ENCODE measurements at regions not wholly inside any gene's neighbourhood (a gene's known extent, or its start where the extent isn't known, plus 50 kb on each side); places are given as distances from the start of the nearest gene placed in this dataset.

GRCh38 chr7:46970476-46970875 lies 611.4 kb downstream of the TNS3 start:
- H3K27ac Mint-ChIP-seq = no peak overlapping the region

GRCh38 chr7:46970131-46970430 lies 611.8 kb downstream of the TNS3 start:
- Mint-ChIP-seq H3K27ac (no peak overlapping the region), H3K4me1 (ENCODE audit: unreplicated experiment) (peaks cover 4% of the 10 kb centered on the region), H3K9me3 (peaks cover 8% of the 10 kb centered on the region), H3K36me3 (no peaks in the 10 kb centered on the region), H3K27me3 (no peaks in the 10 kb centered on the region), H3K4me3 (no peak overlapping the region)
- no peak for TF ChIP-seq CTCF (conservative IDR thresholded peaks at IDR 0.05)
- no peak for DNase-seq (ENCODE audit: extremely low spot score, unreplicated experiment)

More at GRCh38 chr7:46970476-46970875, 611.4 kb downstream of the TNS3 start:
- H3K27me3 Mint-ChIP-seq = no peaks in the 10 kb centered on the region
- no peak overlapping the region for H3K4me3 Mint-ChIP-seq
- peaks cover 5% of the 10 kb centered on the region for H3K9me3 Mint-ChIP-seq
- peaks cover 4% of the 10 kb centered on the region for H3K4me1 Mint-ChIP-seq (ENCODE audit: unreplicated experiment)
- no peak for DNase-seq (ENCODE audit: extremely low spot score, unreplicated experiment)
- no peaks in the 10 kb centered on the region for H3K36me3 Mint-ChIP-seq
- no peak for TF ChIP-seq CTCF (conservative IDR thresholded peaks at IDR 0.05)

- Mint-ChIP-seq H3K9me3 (peaks cover 14% of the 10 kb centered on the region), H3K36me3 (no peaks in the 10 kb centered on the region), H3K4me1 (ENCODE audit: unreplicated experiment) (peaks cover 4% of the 10 kb centered on the region), H3K27me3 (no peaks in the 10 kb centered on the region), H3K27ac (no peak overlapping the region), H3K4me3 (no peak overlapping the region)
- DNase-seq (ENCODE audit: extremely low spot score, unreplicated experiment) = no peak
- TF ChIP-seq CTCF (conservative IDR thresholded peaks at IDR 0.05) = no peak
Measured at GRCh38 chr7:46969303-46970130, 612.4 kb downstream of the TNS3 start.

- H3K4me1 Mint-ChIP-seq (ENCODE audit: unreplicated experiment) = peaks cover 4% of the 10 kb centered on the region
- no peaks in the 10 kb centered on the region for H3K27me3 Mint-ChIP-seq
- H3K36me3 Mint-ChIP-seq = no peaks in the 10 kb centered on the region
- H3K4me3 Mint-ChIP-seq = no peak overlapping the region
- H3K9me3 Mint-ChIP-seq = peaks cover 14% of the 10 kb centered on the region
- no peak for DNase-seq (ENCODE audit: extremely low spot score, unreplicated experiment)
- no peak overlapping the region for H3K27ac Mint-ChIP-seq
- TF ChIP-seq CTCF (conservative IDR thresholded peaks at IDR 0.05) = no peak
Measured at GRCh38 chr7:46968003-46968402, 613.9 kb downstream of the TNS3 start.

GRCh38 chr7:46963719-46964118 lies 618.2 kb downstream of the TNS3 start:
- H3K9me3 Mint-ChIP-seq = peaks cover 14% of the 10 kb centered on the region
- no peaks in the 10 kb centered on the region for H3K4me1 Mint-ChIP-seq (ENCODE audit: unreplicated experiment)
- no peak for TF ChIP-seq CTCF (conservative IDR thresholded peaks at IDR 0.05)
- H3K27ac Mint-ChIP-seq = no peak overlapping the region
- DNase-seq (ENCODE audit: extremely low spot score, unreplicated experiment) = no peak
- H3K4me3 Mint-ChIP-seq = no peak overlapping the region
- H3K36me3 Mint-ChIP-seq = no peaks in the 10 kb centered on the region
- no peaks in the 10 kb centered on the region for H3K27me3 Mint-ChIP-seq
